ENCODE measurements at regions not wholly inside any gene's neighbourhood (a gene's known extent, or its start where the extent isn't known, plus 50 kb on each side); places are given as distances from the start of the nearest gene placed in this dataset.

DNA sequence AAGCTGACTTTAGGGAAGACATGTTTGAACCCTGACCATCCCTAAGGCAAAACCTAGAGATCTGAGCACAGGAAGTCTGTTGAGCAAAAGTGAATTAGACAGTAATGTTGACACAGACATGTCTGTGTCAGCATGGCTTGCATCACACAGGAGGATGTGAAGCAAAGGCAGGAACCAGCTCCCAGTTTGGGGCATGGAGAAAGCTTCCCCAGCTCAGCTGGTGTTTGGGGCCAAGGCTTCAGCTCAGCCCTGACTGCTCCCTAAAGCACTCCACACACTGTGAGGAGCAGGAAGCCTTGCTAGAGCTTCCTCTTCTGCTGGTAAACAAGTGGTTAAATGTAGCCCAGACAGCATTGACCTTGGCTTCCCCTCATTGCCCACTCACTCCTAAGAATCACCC lies 153.8 kb upstream of the UBL3 start:
- no peak overlapping the region for H3K27ac ChIP-seq (ENCODE audit: low read length)
- TF ChIP-seq SIN3A (IDR thresholded peaks at IDR 0.05; ENCODE audit: borderline replicate concordance, insufficient read depth, low read depth, low read length): no peak
- TF ChIP-seq TCF7L2 (IDR thresholded peaks at IDR 0.05; ENCODE audit: low read depth, low read length): no peak
- TF ChIP-seq, protein P1, sequence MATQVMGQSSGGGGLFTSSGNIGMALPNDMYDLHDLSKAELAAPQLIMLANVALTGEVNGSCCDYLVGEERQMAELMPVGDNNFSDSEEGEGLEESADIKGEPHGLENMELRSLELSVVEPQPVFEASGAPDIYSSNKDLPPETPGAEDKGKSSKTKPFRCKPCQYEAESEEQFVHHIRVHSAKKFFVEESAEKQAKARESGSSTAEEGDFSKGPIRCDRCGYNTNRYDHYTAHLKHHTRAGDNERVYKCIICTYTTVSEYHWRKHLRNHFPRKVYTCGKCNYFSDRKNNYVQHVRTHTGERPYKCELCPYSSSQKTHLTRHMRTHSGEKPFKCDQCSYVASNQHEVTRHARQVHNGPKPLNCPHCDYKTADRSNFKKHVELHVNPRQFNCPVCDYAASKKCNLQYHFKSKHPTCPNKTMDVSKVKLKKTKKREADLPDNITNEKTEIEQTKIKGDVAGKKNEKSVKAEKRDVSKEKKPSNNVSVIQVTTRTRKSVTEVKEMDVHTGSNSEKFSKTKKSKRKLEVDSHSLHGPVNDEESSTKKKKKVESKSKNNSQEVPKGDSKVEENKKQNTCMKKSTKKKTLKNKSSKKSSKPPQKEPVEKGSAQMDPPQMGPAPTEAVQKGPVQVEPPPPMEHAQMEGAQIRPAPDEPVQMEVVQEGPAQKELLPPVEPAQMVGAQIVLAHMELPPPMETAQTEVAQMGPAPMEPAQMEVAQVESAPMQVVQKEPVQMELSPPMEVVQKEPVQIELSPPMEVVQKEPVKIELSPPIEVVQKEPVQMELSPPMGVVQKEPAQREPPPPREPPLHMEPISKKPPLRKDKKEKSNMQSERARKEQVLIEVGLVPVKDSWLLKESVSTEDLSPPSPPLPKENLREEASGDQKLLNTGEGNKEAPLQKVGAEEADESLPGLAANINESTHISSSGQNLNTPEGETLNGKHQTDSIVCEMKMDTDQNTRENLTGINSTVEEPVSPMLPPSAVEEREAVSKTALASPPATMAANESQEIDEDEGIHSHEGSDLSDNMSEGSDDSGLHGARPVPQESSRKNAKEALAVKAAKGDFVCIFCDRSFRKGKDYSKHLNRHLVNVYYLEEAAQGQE (IDR thresholded peaks at IDR 0.05; ENCODE audit: insufficient read depth in 1 of 2, low read depth in 2 of 2, low read length in 1 of 2): no peak
- TF ChIP-seq, protein P2, sequence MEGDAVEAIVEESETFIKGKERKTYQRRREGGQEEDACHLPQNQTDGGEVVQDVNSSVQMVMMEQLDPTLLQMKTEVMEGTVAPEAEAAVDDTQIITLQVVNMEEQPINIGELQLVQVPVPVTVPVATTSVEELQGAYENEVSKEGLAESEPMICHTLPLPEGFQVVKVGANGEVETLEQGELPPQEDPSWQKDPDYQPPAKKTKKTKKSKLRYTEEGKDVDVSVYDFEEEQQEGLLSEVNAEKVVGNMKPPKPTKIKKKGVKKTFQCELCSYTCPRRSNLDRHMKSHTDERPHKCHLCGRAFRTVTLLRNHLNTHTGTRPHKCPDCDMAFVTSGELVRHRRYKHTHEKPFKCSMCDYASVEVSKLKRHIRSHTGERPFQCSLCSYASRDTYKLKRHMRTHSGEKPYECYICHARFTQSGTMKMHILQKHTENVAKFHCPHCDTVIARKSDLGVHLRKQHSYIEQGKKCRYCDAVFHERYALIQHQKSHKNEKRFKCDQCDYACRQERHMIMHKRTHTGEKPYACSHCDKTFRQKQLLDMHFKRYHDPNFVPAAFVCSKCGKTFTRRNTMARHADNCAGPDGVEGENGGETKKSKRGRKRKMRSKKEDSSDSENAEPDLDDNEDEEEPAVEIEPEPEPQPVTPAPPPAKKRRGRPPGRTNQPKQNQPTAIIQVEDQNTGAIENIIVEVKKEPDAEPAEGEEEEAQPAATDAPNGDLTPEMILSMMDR (IDR thresholded peaks at IDR 0.05): no peak
- TF ChIP-seq POLR2AphosphoS5 (IDR thresholded peaks at IDR 0.05; ENCODE audit: low read depth, low read length): no peak
- ChIA-PET CTCF (no interaction called here), POLR2A (no interaction called here)
- no TSS peak for BruUV-seq (replicated peaks)
- H3K9me3 ChIP-seq (ENCODE audit: control insufficient read depth, insufficient read depth, low read depth, low read length): no peaks in the 10 kb centered on the region
- H3K4me1 ChIP-seq (ENCODE audit: control insufficient read depth, insufficient read depth, low read length): no peaks in the 10 kb centered on the region
- H3K4me3 ChIP-seq (ENCODE audit: low read depth in 2 of 2, low read length in 2 of 2): no peak overlapping the region
- peaks cover 3% of the 10 kb centered on the region; the same call in 1 of the 2 replicates for H3K27me3 ChIP-seq (ENCODE audit: control insufficient read depth, insufficient read depth, low read length)
- no peak for DNase-seq (ENCODE audit: low read depth, low spot score)
- ATAC-seq: no peak
- intact Hi-C loops (cut with micrococcal nuclease; ENCODE audit: unreplicated experiment) (no loop called here), in situ Hi-C loops (cut with HindIII; ENCODE audit: low pct_unique_long_range_greater_than_20kb, low sequenced_read_pairs) (no loop called here)
- H3K36me3 ChIP-seq (ENCODE audit: control insufficient read depth, insufficient read depth, low read length): no peaks in the 10 kb centered on the region

DNA sequence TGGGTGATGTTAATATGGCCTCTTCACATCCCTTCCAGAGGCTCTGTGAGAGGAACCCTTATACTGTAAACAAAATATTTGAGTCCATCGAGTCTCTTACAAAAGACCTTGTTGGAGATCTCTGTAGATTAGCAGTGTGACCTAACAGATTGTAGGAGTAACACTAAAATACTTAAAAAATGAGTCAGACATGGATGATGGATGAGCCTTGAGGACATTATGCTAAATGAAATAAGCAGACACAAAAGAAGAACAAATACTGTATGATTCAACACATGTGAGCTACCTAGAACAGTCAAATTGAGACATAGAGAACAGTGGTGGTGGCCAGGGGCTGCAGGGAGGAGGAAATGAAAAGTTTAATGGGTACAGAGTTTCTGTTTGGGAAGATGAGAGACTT lies 152.2 kb upstream of the UBL3 start:
- intact Hi-C loops (cut with micrococcal nuclease; ENCODE audit: unreplicated experiment) (no loop called here), in situ Hi-C loops (cut with HindIII; ENCODE audit: low pct_unique_long_range_greater_than_20kb, low sequenced_read_pairs) (no loop called here)
- ChIA-PET CTCF (no interaction called here), POLR2A (no interaction called here)
- Histone ChIP-seq H3K9me3 (ENCODE audit: control insufficient read depth, insufficient read depth, low read depth, low read length) (no peaks in the 10 kb centered on the region), H3K27ac (ENCODE audit: low read length) (no peak overlapping the region), H3K27me3 (ENCODE audit: control insufficient read depth, insufficient read depth, low read length) (no peaks in the 10 kb centered on the region), H3K4me1 (ENCODE audit: control insufficient read depth, insufficient read depth, low read length) (no peaks in the 10 kb centered on the region), H3K36me3 (ENCODE audit: control insufficient read depth, insufficient read depth, low read length) (no peaks in the 10 kb centered on the region), H3K4me3 (ENCODE audit: low read depth in 2 of 2, low read length in 2 of 2) (no peak overlapping the region)
- DNase-seq (ENCODE audit: low read depth, low spot score): no peak
- TF ChIP-seq, protein P2 (IDR thresholded peaks at IDR 0.05): no peak
- no peak for TF ChIP-seq TCF7L2 (IDR thresholded peaks at IDR 0.05; ENCODE audit: low read depth, low read length)
- TF ChIP-seq POLR2AphosphoS5 (IDR thresholded peaks at IDR 0.05; ENCODE audit: low read depth, low read length): no peak
- TF ChIP-seq SIN3A (IDR thresholded peaks at IDR 0.05; ENCODE audit: borderline replicate concordance, insufficient read depth, low read depth, low read length): no peak
- TF ChIP-seq, protein P1 (IDR thresholded peaks at IDR 0.05; ENCODE audit: insufficient read depth in 1 of 2, low read depth in 2 of 2, low read length in 1 of 2): no peak
- no TSS peak for BruUV-seq (replicated peaks)
- ATAC-seq: no peak
